GM12878 (cell line): ENCODE measurements at regions not wholly inside any gene's neighbourhood (a gene's known extent, or its start where the extent isn't known, plus 50 kb on each side); places are given as distances from the start of the nearest gene placed in this dataset.

Experiments used
- ATAC-seq: fragments of 200-7000 bp; cut with Tn5 transposase; 3 replicates; pipeline ENCODE4 v1.9.1; 2020; ENCODE audit warnings: mild to moderate bottlenecking, moderate library complexity
- BruUV-seq: library from RNA; stranded (reverse); fragments of 400-500 nt; replicated peaks from 2 replicates; lab custom pipeline; 2021; lab: Mats Ljungman, UMichigan
- CTCF ChIA-PET: fragments of 300-600 bp; sonication (Branson Sonifier 250); formaldehyde crosslinking; extraction: SDS; loops from one replicate; lab custom pipeline; 2021; ENCODE audit warnings: inconsistent platforms; lab: Yijun Ruan, JAX
- POLR2A ChIA-PET: fragments of 350-600 bp; formaldehyde crosslinking; extraction: SDS; loops from one replicate; lab custom pipeline; 2021; ENCODE audit warnings: inconsistent platforms; lab: Charles Lee
- RAD21 ChIA-PET: fragments of 300-600 bp; sonication (Branson Sonifier 250); formaldehyde crosslinking; loops from one replicate; lab custom pipeline; 2023; ENCODE audit warnings: antibody characterized with exemption; ENCODE audit not compliant: unreplicated experiment; lab: Charles Lee
- SMC1A ChIA-PET: fragments of 300-600 bp; sonication (Branson Sonifier 250); formaldehyde crosslinking; loops from one replicate; lab custom pipeline; 2023; ENCODE audit not compliant: unreplicated experiment, uncharacterized antibody; lab: Charles Lee
- DNase-seq: peaks from one replicate; pipeline ENCODE4 v3.0.0-alpha.2; 2011; ENCODE audit warnings: low read depth, low spot score
- FAIRE-seq: peaks from 3 replicates; lab custom pipeline; 2011; peaks lifted over from hg19 to GRCh38; lab: Jason Lieb, UNC
- H2AFZ ChIP-seq: 2 replicates; pipeline ENCODE4 v1.6.0; 2011; ENCODE audit warnings: low read depth, low read length, control low read depth; ENCODE audit not compliant: control insufficient read depth
- H3K27ac ChIP-seq: 2 replicates; pipeline ENCODE4 v1.5.1; 2011; ENCODE audit warnings: control low read depth; ENCODE audit not compliant: control insufficient read depth, insufficient read depth
- H3K27me3 ChIP-seq, 2 experiments: replicated peaks in 1 of 2; 2 replicates each; pipeline versions ENCODE4 v1.6.0 to v1.6.1; 2011; ENCODE audit warnings: low read length in 1 of 2; ENCODE audit not compliant: control insufficient read depth in 2 of 2, insufficient read depth in 2 of 2
- H3K36me3 ChIP-seq, 2 experiments: 2 replicates each; pipeline ENCODE4 v1.5.1; 2011; ENCODE audit warnings: low read length in 1 of 2; ENCODE audit not compliant: control insufficient read depth in 2 of 2, insufficient read depth in 2 of 2
- H3K4me1 ChIP-seq: 2 replicates; pipeline ENCODE4 v1.6.1; 2011; ENCODE audit warnings: mild to moderate bottlenecking, low read length, moderate library complexity, mixed read lengths; ENCODE audit not compliant: control insufficient read depth, insufficient read depth
- H3K4me2 ChIP-seq: 2 replicates; pipeline ENCODE4 v1.6.0; 2011; ENCODE audit warnings: control low read depth; ENCODE audit not compliant: control insufficient read depth, insufficient read depth
- H3K4me3 ChIP-seq: fragments of 200-600 bp; sonication (generic); 2 replicates; pipeline ENCODE4 v1.5.1; 2016
- H3K79me2 ChIP-seq: 2 replicates; pipeline ENCODE4 v1.6.0; 2011; ENCODE audit warnings: low read length; ENCODE audit not compliant: control insufficient read depth, insufficient read depth
- H3K9ac ChIP-seq: 2 replicates; pipeline ENCODE4 v1.8.0; 2011; ENCODE audit warnings: low read length, control low read depth, mixed read lengths; ENCODE audit not compliant: control insufficient read depth, insufficient read depth
- H3K9me3 ChIP-seq: replicated peaks from 3 replicates; pipeline ENCODE4 v1.5.1; 2011; ENCODE audit warnings: mild to moderate bottlenecking, low read length; ENCODE audit not compliant: control insufficient read depth, insufficient read depth
- H4K20me1 ChIP-seq: 2 replicates; pipeline ENCODE4 v1.6.0; 2011; ENCODE audit not compliant: control insufficient read depth, insufficient read depth
- CEBPZ ChIP-seq: fragments of 150-350 bp; IDR thresholded peaks from 2 replicates; pipeline ENCODE4 v1.6.1; 2016; ENCODE audit warnings: low read depth, low read length
- IRF3 ChIP-seq: fragments of 450-650 bp; IDR thresholded peaks from 2 replicates; pipeline ENCODE4 v1.6.1; 2014; ENCODE audit warnings: mild to moderate bottlenecking
- IRF5 ChIP-seq: fragments of 450-650 bp; IDR thresholded peaks from 2 replicates; pipeline ENCODE4 v1.6.1; 2017; ENCODE audit warnings: borderline replicate concordance
- MYC ChIP-seq: IDR thresholded peaks from 2 replicates; pipeline ENCODE4 v1.6.1; 2011; ENCODE audit warnings: mild to moderate bottlenecking, low read length, moderate library complexity, inconsistent platforms; ENCODE audit not compliant: insufficient read depth, insufficient replicate concordance, insufficient read length, severe bottlenecking
- NRF1 ChIP-seq: conservative IDR thresholded peaks from 2 replicates; pipeline ENCODE4 v1.6.1; 2011; ENCODE audit warnings: mild to moderate bottlenecking, low read depth, low read length, improper control_type of control experiment
- REST ChIP-seq: IDR thresholded peaks from 2 replicates; pipeline ENCODE4 v1.6.1; 2012; ENCODE audit warnings: mild to moderate bottlenecking, low read depth, low read length
- RFX5 ChIP-seq: IDR thresholded peaks from 2 replicates; pipeline ENCODE4 v1.6.1; 2011; ENCODE audit warnings: low read depth, low read length, improper control_type of control experiment
- WGBS: methylation state at CpG from one replicate; pipeline ENCODE4 v1.1.6; 2016; ENCODE audit warnings: low lambda C conversion rate; ENCODE audit not compliant: insufficient replicate concordance, insufficient coverage; ENCODE audit errors: missing lambda C conversion rate; 5-methylcytosine and 5-hydroxymethylcytosine counted together
- in situ Hi-C: fragments of 300-500 bp; cut with MboI; formaldehyde crosslinking; loops from 9 replicates; pipeline ENCODE4 v1.14.3; 2018; ENCODE audit warnings: mixed read lengths
- intact Hi-C: fragments of 100-400 bp; cut with micrococcal nuclease; formaldehyde crosslinking; loops from one replicate; pipeline ENCODE4 v1.14.2; 2022; ENCODE audit not compliant: unreplicated experiment

GRCh38 chr4:24065974-24066373 is 176.1 kb upstream of the PPARGC1A start:
- RAD21 ChIA-PET = no interaction called here
- SMC1A ChIA-PET = no interaction called here
- H4K20me1 ChIP-seq = no peaks in the 10 kb centered on the region
- POLR2A ChIA-PET = no interaction called here
- no TSS peak for BruUV-seq
- H3K9ac ChIP-seq = no peak overlapping the region
- 20% methylated on average over 9 of the region's 9 CpGs for WGBS
- CTCF ChIA-PET = no interaction called here
- no peaks in the 10 kb centered on the region for H3K79me2 ChIP-seq
- TF ChIP-seq RFX5 (no peak), NRF1 (no peak), IRF3 (no peak), CEBPZ (no peak), REST (no peak), IRF5 (no peak), MYC (no peak)
- TF ChIP-seq, all 136 proteins: peak for 0
- H3K27me3 ChIP-seq = no peaks in the 10 kb centered on the region
- H3K9me3 ChIP-seq = no peaks in the 10 kb centered on the region
- intact Hi-C loops (no loop called here), in situ Hi-C loops (no loop called here)
- H3K4me1 ChIP-seq = no peaks in the 10 kb centered on the region
- no peak overlapping the region for H3K4me2 ChIP-seq
- FAIRE-seq = no peak
- no peak overlapping the region for H3K27ac ChIP-seq
- no peak for ATAC-seq
- no peak overlapping the region for H2AFZ ChIP-seq
- no peaks in the 10 kb centered on the region for H3K36me3 ChIP-seq
- H3K4me3 ChIP-seq = no peak overlapping the region
- DNase-seq = no peak
